ENCODE measurements at regions not wholly inside any gene's neighbourhood (a gene's known extent, or its start where the extent isn't known, plus 50 kb on each side); places are given as distances from the start of the nearest gene placed in this dataset.
A peak's percentile ranks its signal among the peaks of the same experiment; 100 is the strongest.

- H3K27me3 Mint-ChIP-seq (ENCODE audit: unreplicated experiment), result no peaks in the 10 kb centered on the region
- TF ChIP-seq CTCF (IDR thresholded peaks at IDR 0.05), result no peak
- no peaks in the 10 kb centered on the region for H3K36me3 Mint-ChIP-seq (ENCODE audit: unreplicated experiment)
- DNase-seq (ENCODE audit: extremely low spot score, unreplicated experiment), result no peak
- no peak overlapping the region for H3K4me3 Mint-ChIP-seq (ENCODE audit: unreplicated experiment)
- no peaks in the 10 kb centered on the region for H3K9me3 Mint-ChIP-seq (ENCODE audit: unreplicated experiment)
- H3K27ac Mint-ChIP-seq (ENCODE audit: unreplicated experiment), result no peak overlapping the region
- H3K4me1 Mint-ChIP-seq (ENCODE audit: unreplicated experiment), result peaks cover 7% of the 10 kb centered on the region
Measured at GRCh38 chr13:28563609-28564008, 68.7 kb upstream of the FLT1 start.

- no peak for TF ChIP-seq CTCF (IDR thresholded peaks at IDR 0.05)
- no peak for DNase-seq (ENCODE audit: extremely low spot score, unreplicated experiment)
- Mint-ChIP-seq H3K9me3 (ENCODE audit: unreplicated experiment) (no peaks in the 10 kb centered on the region), H3K4me1 (ENCODE audit: unreplicated experiment) (peaks cover 25% of the 10 kb centered on the region), H3K36me3 (ENCODE audit: unreplicated experiment) (no peaks in the 10 kb centered on the region), H3K4me3 (ENCODE audit: unreplicated experiment) (no peak overlapping the region), H3K27ac (ENCODE audit: unreplicated experiment) (peak overlapping the region; percentile 31), H3K27me3 (ENCODE audit: unreplicated experiment) (no peaks in the 10 kb centered on the region)
Measured at GRCh38 chr13:28560612-28561011, 65.7 kb upstream of the FLT1 start.

- Mint-ChIP-seq H3K4me3 (ENCODE audit: unreplicated experiment) (no peak overlapping the region), H3K27ac (ENCODE audit: unreplicated experiment) (peak overlapping the region; percentile 0), H3K27me3 (ENCODE audit: unreplicated experiment) (no peaks in the 10 kb centered on the region), H3K36me3 (ENCODE audit: unreplicated experiment) (no peaks in the 10 kb centered on the region), H3K4me1 (ENCODE audit: unreplicated experiment) (peaks cover 24% of the 10 kb centered on the region), H3K9me3 (ENCODE audit: unreplicated experiment) (no peaks in the 10 kb centered on the region)
- no peak for DNase-seq (ENCODE audit: extremely low spot score, unreplicated experiment)
- no peak for TF ChIP-seq CTCF (IDR thresholded peaks at IDR 0.05)
Measured at GRCh38 chr13:28559636-28560259, 64.8 kb upstream of the FLT1 start.

GRCh38 chr13:28558567-28558966 is 63.6 kb upstream of the FLT1 start:
- no peaks in the 10 kb centered on the region for H3K9me3 Mint-ChIP-seq (ENCODE audit: unreplicated experiment)
- H3K27me3 Mint-ChIP-seq (ENCODE audit: unreplicated experiment), result no peaks in the 10 kb centered on the region
- H3K4me1 Mint-ChIP-seq (ENCODE audit: unreplicated experiment), result peaks cover 24% of the 10 kb centered on the region
- H3K36me3 Mint-ChIP-seq (ENCODE audit: unreplicated experiment), result no peaks in the 10 kb centered on the region
- TF ChIP-seq CTCF (IDR thresholded peaks at IDR 0.05), result no peak
- no peak for DNase-seq (ENCODE audit: extremely low spot score, unreplicated experiment)
- H3K27ac Mint-ChIP-seq (ENCODE audit: unreplicated experiment), result peak overlapping the region; percentile 95
- H3K4me3 Mint-ChIP-seq (ENCODE audit: unreplicated experiment), result no peak overlapping the region

GRCh38 chr13:28557725-28558520 is 63.0 kb upstream of the FLT1 start:
- no peak for TF ChIP-seq CTCF (IDR thresholded peaks at IDR 0.05)
- Mint-ChIP-seq H3K27me3 (ENCODE audit: unreplicated experiment) (no peaks in the 10 kb centered on the region), H3K4me1 (ENCODE audit: unreplicated experiment) (peaks cover 24% of the 10 kb centered on the region), H3K4me3 (ENCODE audit: unreplicated experiment) (no peak overlapping the region), H3K9me3 (ENCODE audit: unreplicated experiment) (no peaks in the 10 kb centered on the region), H3K36me3 (ENCODE audit: unreplicated experiment) (no peaks in the 10 kb centered on the region), H3K27ac (ENCODE audit: unreplicated experiment) (peak overlapping the region; percentile 95)
- DNase-seq (ENCODE audit: extremely low spot score, unreplicated experiment), result no peak

Data from osteocyte (in vitro differentiated cells).